CD1c-positive myeloid dendritic cell (primary cell): ENCODE measurements at regions not wholly inside any gene's neighbourhood (a gene's known extent, or its start where the extent isn't known, plus 50 kb on each side); places are given as distances from the start of the nearest gene placed in this dataset.

ENCODE experiments used
- DNase-seq: peaks from one replicate; pipeline ENCODE4 v3.0.0-alpha.2; 2016; ENCODE audit errors: extremely low spot score

DNA sequence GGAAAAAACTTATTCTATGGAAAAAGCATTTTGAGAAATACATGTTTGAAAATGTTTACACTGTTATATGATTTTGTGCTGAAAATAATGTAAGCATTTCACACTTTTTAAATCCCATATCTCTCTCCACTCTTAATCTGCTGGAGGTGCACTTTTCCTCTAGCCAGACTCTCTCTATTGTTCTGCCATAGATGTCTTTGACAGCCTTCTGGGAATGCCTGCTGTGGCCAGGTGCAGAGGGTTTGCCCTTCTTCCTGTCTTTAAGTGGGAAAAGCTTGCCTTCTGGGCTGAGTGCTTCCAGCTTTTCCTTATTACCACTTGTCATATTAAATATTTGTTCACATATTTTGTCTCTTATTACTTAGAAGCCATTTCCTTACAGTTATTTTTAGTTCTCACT lies 60.1 kb upstream of the PPM1H start:
- DNase-seq: no peak

GRCh38 chr12:62986844-62987243 lies 51.9 kb upstream of the PPM1H start:
- DNase-seq: no peak
